ENCODE measurements at regions not wholly inside any gene's neighbourhood (a gene's known extent, or its start where the extent isn't known, plus 50 kb on each side); places are given as distances from the start of the nearest gene placed in this dataset.

DNA sequence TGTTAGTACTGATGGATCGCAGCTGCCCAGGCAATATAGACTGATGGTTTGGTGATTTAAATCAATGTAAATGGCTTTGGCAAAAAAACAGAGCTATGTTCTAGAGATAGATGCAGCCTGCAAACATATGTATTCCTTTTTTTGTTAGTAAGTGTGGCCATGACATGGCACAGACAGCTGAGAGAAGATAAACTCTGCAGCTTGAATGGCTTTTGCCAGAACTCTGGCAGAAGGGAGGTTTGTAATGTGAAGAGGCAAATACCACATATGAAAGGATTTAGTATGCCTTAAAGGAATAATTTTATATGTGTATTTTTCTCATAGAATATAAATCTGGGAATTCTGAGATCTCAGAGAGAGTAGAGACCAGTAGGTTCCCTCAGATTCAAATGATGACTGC is 340.2 kb upstream of the DMAC1 start:
- no peaks in the 10 kb centered on the region for H3K27me3 ChIP-seq
- no peak overlapping the region for H3K4me3 ChIP-seq
- no peak overlapping the region for H3K27ac ChIP-seq
- no peaks in the 10 kb centered on the region for H3K36me3 ChIP-seq
- no peaks in the 10 kb centered on the region for H3K9me3 ChIP-seq
- no peaks in the 10 kb centered on the region for H3K4me1 ChIP-seq
- intact Hi-C loops (cut with DNase I; ENCODE audit: low total_unique reads), result no loop called here
- DNase-seq (ENCODE audit: low spot score in 2 of 2), result no peak
- TF ChIP-seq POLR2AphosphoS5 (IDR thresholded peaks at IDR 0.05) (no peak), POLR2A (IDR thresholded peaks at IDR 0.05) (no peak)
- TF ChIP-seq, protein P1, sequence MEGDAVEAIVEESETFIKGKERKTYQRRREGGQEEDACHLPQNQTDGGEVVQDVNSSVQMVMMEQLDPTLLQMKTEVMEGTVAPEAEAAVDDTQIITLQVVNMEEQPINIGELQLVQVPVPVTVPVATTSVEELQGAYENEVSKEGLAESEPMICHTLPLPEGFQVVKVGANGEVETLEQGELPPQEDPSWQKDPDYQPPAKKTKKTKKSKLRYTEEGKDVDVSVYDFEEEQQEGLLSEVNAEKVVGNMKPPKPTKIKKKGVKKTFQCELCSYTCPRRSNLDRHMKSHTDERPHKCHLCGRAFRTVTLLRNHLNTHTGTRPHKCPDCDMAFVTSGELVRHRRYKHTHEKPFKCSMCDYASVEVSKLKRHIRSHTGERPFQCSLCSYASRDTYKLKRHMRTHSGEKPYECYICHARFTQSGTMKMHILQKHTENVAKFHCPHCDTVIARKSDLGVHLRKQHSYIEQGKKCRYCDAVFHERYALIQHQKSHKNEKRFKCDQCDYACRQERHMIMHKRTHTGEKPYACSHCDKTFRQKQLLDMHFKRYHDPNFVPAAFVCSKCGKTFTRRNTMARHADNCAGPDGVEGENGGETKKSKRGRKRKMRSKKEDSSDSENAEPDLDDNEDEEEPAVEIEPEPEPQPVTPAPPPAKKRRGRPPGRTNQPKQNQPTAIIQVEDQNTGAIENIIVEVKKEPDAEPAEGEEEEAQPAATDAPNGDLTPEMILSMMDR (IDR thresholded peaks at IDR 0.05), result no peak

DNA sequence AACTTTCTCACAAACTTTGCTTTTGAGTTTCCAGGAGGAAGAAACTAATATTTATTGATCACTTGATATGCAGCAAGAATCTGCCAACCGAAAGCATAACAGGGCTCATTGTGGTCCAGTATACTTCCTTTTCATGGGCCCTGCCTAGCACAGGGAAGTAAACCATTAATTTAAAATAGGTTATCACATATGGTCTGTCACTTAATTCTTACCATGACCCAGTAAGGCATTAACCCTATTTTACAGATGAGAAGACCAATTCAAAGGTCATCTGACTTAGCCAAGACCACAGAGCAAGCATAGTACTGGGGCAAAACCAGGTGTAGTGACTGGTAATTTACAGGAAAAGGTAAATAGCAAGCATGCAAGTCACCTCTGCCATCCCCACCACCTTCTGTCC is 336.9 kb upstream of the DMAC1 start:
- Histone ChIP-seq H3K4me3 (no peak overlapping the region), H3K27ac (no peak overlapping the region), H3K36me3 (no peaks in the 10 kb centered on the region), H3K4me1 (no peaks in the 10 kb centered on the region), H3K9me3 (no peaks in the 10 kb centered on the region), H3K27me3 (no peaks in the 10 kb centered on the region)
- no peak for DNase-seq (ENCODE audit: low spot score in 2 of 2)
- intact Hi-C loops (cut with DNase I; ENCODE audit: low total_unique reads), result no loop called here
- TF ChIP-seq POLR2AphosphoS5 (IDR thresholded peaks at IDR 0.05) (no peak), POLR2A (IDR thresholded peaks at IDR 0.05) (no peak)
- TF ChIP-seq, protein P1 (IDR thresholded peaks at IDR 0.05), result no peak

DNA sequence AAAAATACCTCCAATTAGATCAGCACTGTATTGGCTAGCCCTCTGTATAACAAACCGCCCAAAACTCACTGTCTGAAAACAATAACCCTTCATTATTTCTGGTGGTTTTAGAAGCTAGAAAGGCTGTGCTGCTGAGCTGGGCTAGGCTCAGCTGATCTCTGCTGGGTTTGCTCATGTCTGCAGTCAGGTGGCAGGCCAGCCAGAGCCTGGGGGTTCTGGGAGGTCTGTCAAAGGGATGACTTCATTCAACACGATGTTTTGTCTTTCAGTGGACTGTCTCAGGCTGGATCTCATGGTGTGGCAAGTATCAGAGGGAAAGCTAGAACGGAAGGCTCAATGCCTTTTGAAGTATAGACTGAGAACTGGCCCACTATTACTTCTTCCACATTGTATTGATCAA is 335.1 kb upstream of the DMAC1 start:
- H3K4me3 ChIP-seq, result no peak overlapping the region
- H3K36me3 ChIP-seq, result no peaks in the 10 kb centered on the region
- no peak for DNase-seq (ENCODE audit: low spot score in 2 of 2)
- H3K27ac ChIP-seq, result no peak overlapping the region
- intact Hi-C loops (cut with DNase I; ENCODE audit: low total_unique reads), result no loop called here
- TF ChIP-seq, protein P1 (IDR thresholded peaks at IDR 0.05), result no peak
- TF ChIP-seq POLR2A (IDR thresholded peaks at IDR 0.05) (no peak), POLR2AphosphoS5 (IDR thresholded peaks at IDR 0.05) (no peak)
- no peaks in the 10 kb centered on the region for H3K4me1 ChIP-seq
- no peaks in the 10 kb centered on the region for H3K27me3 ChIP-seq
- no peaks in the 10 kb centered on the region for H3K9me3 ChIP-seq

DNA sequence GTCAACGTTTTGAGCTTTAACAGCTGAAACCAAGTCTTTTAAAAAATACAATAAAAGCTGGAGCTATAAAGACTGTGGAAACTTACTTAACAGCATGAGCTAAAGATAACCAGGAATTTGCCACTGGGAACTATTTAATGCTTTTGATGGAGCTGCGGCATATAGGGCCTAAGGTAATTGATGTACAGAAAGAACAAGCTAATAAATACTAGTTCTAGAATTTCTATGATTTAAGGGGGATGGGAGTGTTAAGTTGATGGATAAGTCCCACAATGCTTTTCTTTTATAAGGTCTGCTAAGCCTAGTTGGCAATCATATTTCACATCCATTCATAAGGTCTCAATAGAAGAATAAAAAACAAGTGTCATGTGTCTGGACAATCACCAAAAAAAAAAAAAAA is 334.0 kb upstream of the DMAC1 start:
- TF ChIP-seq POLR2AphosphoS5 (IDR thresholded peaks at IDR 0.05) (no peak), POLR2A (IDR thresholded peaks at IDR 0.05) (no peak)
- TF ChIP-seq, protein P1 (IDR thresholded peaks at IDR 0.05), result no peak
- Histone ChIP-seq H3K4me3 (no peak overlapping the region), H3K27me3 (no peaks in the 10 kb centered on the region), H3K27ac (no peak overlapping the region), H3K36me3 (no peaks in the 10 kb centered on the region), H3K4me1 (no peaks in the 10 kb centered on the region), H3K9me3 (no peaks in the 10 kb centered on the region)
- no peak for DNase-seq (ENCODE audit: low spot score in 2 of 2)
- intact Hi-C loops (cut with DNase I; ENCODE audit: low total_unique reads), result no loop called here

DNA sequence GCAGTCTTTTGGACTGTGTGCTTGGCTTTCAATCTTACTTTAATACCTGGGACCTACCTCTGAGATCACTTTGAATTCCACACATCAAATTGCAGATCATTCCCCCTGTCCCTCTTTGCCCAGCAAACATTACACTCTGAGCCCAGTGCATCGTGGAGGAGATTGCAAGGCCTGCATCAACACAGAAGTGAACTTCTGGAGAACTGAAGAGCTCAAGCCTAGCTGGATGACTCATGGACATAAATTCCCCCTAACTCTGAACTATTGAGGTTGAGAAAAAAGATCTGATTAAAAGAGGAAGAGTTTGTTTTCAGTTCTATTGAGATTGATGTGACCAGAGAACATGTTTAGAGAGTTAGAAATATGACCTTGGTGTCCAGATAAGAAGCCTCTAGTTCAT is 316.0 kb upstream of the DMAC1 start:
- no peaks in the 10 kb centered on the region for H3K4me1 ChIP-seq
- no peak overlapping the region for H3K4me3 ChIP-seq
- H3K9me3 ChIP-seq, result no peaks in the 10 kb centered on the region
- no peak for DNase-seq (ENCODE audit: low spot score in 2 of 2)
- H3K27me3 ChIP-seq, result no peaks in the 10 kb centered on the region
- intact Hi-C loops (cut with DNase I; ENCODE audit: low total_unique reads), result no loop called here
- H3K36me3 ChIP-seq, result no peaks in the 10 kb centered on the region
- TF ChIP-seq, protein P1 (IDR thresholded peaks at IDR 0.05), result no peak
- TF ChIP-seq POLR2AphosphoS5 (IDR thresholded peaks at IDR 0.05), result no peak
- no peak for TF ChIP-seq POLR2A (IDR thresholded peaks at IDR 0.05)
- no peak overlapping the region for H3K27ac ChIP-seq
